ENCODE measurements at regions not wholly inside any gene's neighbourhood (a gene's known extent, or its start where the extent isn't known, plus 50 kb on each side); places are given as distances from the start of the nearest gene placed in this dataset.

GRCh38 chr2:3102081-3102921 is 275.3 kb downstream of the EIPR1 start:
- H3K4me3 Mint-ChIP-seq, result no peak overlapping the region
- H3K4me1 Mint-ChIP-seq (ENCODE audit: low read depth), result peaks cover 9% of the 10 kb centered on the region; the same call in 1 of the 2 replicates
- no peak for TF ChIP-seq CTCF (IDR thresholded peaks at IDR 0.05)
- peaks cover 9% of the 10 kb centered on the region for H3K27me3 Mint-ChIP-seq (ENCODE audit: insufficient read depth)
- DNase-seq, result no peak
- H3K36me3 Mint-ChIP-seq (ENCODE audit: low read depth), result no peaks in the 10 kb centered on the region; the same call in 1 of the 2 replicates
- no peak overlapping the region for H3K27ac Mint-ChIP-seq
- peaks cover 10% of the 10 kb centered on the region; the same call in 1 of the 2 replicates for H3K9me3 Mint-ChIP-seq

GRCh38 chr2:3101016-3101942 is 276.3 kb downstream of the EIPR1 start:
- Mint-ChIP-seq H3K9me3 (peaks cover 10% of the 10 kb centered on the region; the same call in 1 of the 2 replicates), H3K36me3 (ENCODE audit: low read depth) (no peaks in the 10 kb centered on the region; the same call in 1 of the 2 replicates), H3K4me1 (ENCODE audit: low read depth) (peaks cover 9% of the 10 kb centered on the region; the same call in 1 of the 2 replicates), H3K27me3 (ENCODE audit: insufficient read depth) (peaks cover 8% of the 10 kb centered on the region), H3K4me3 (no peak overlapping the region), H3K27ac (no peak overlapping the region)
- TF ChIP-seq CTCF (IDR thresholded peaks at IDR 0.05), result no peak
- no peak for DNase-seq

- Mint-ChIP-seq H3K4me1 (ENCODE audit: low read depth) (peaks cover 3% of the 10 kb centered on the region; the same call in 1 of the 2 replicates), H3K27me3 (ENCODE audit: insufficient read depth) (peaks cover 5% of the 10 kb centered on the region), H3K27ac (no peak overlapping the region), H3K9me3 (peaks cover 10% of the 10 kb centered on the region; the same call in 1 of the 2 replicates), H3K36me3 (ENCODE audit: low read depth) (no peaks in the 10 kb centered on the region; the same call in 1 of the 2 replicates), H3K4me3 (no peak overlapping the region)
- TF ChIP-seq CTCF (IDR thresholded peaks at IDR 0.05), result no peak
- no peak for DNase-seq
Measured at GRCh38 chr2:3100386-3100785, 277.2 kb downstream of the EIPR1 start.

GRCh38 chr2:3099860-3100234 is 277.8 kb downstream of the EIPR1 start:
- no peak overlapping the region for H3K4me3 Mint-ChIP-seq

More at GRCh38 chr2:3099860-3100234, 277.8 kb downstream of the EIPR1 start:
- no peaks in the 10 kb centered on the region for H3K4me1 Mint-ChIP-seq (ENCODE audit: low read depth)
- no peak for DNase-seq
- H3K27me3 Mint-ChIP-seq (ENCODE audit: insufficient read depth), result peaks cover 5% of the 10 kb centered on the region
- H3K36me3 Mint-ChIP-seq (ENCODE audit: low read depth), result no peaks in the 10 kb centered on the region; the same call in 1 of the 2 replicates
- no peak overlapping the region for H3K27ac Mint-ChIP-seq
- no peak for TF ChIP-seq CTCF (IDR thresholded peaks at IDR 0.05)
- peaks cover 10% of the 10 kb centered on the region; the same call in 1 of the 2 replicates for H3K9me3 Mint-ChIP-seq

All from HFFc6 (cell line).